Caki2 (cell line): ENCODE measurements at regions not wholly inside any gene's neighbourhood (a gene's known extent, or its start where the extent isn't known, plus 50 kb on each side); places are given as distances from the start of the nearest gene placed in this dataset.
"Not testable (repeated sequence)": the region's sequence is repeated elsewhere in the genome, so short reads cannot be mapped to it uniquely, and the experiment has no call there.

Experiments used
- DNase-seq: peaks from one replicate; pipeline ENCODE4 v3.0.0-alpha.2; 2015; ENCODE audit warnings: low read depth
- in situ Hi-C: cut with HindIII; loops from 2 replicates; pipeline ENCODE4 v1.10.0; 2016; ENCODE audit warnings: low sequenced_read_pairs, low pct_unique_long_range_greater_than_20kb, mixed read lengths

- in situ Hi-C loops: no loop called here
- no peak for DNase-seq
These were observed 80.8 kb downstream of the PLEKHG1 start for GRCh38 chr6:150680510-150680909.

GRCh38 chr6:150681578-150682395, 82.1 kb downstream of the PLEKHG1 start:
- no peak for DNase-seq
- in situ Hi-C loops: no loop called here

- no peak for DNase-seq
- in situ Hi-C loops: no loop called here
These were observed 83.6 kb downstream of the PLEKHG1 start for GRCh38 chr6:150683320-150683719.

- in situ Hi-C loops: no loop called here
- DNase-seq: no peak
These were observed 84.5 kb downstream of the PLEKHG1 start for GRCh38 chr6:150684161-150684560.

GRCh38 chr6:150684714-150685459, 85.2 kb downstream of the PLEKHG1 start:
- DNase-seq: no peak
- in situ Hi-C loops: no loop called here

- DNase-seq: peak; percentile 13
- in situ Hi-C loops: no loop called here
These were observed 86.2 kb downstream of the PLEKHG1 start for GRCh38 chr6:150685860-150686259.

GRCh38 chr6:150686566-150686965, 86.9 kb downstream of the PLEKHG1 start:
- in situ Hi-C loops: no loop called here
- no peak for DNase-seq

- DNase-seq: no peak
- in situ Hi-C loops: no loop called here
These were observed 87.8 kb downstream of the PLEKHG1 start for GRCh38 chr6:150687508-150687907.

GRCh38 chr6:150689900-150690590, 90.4 kb downstream of the PLEKHG1 start:
- in situ Hi-C loops: no loop called here

GRCh38 chr6:150690681-150691080, 91.0 kb downstream of the PLEKHG1 start:
- no peak for DNase-seq
- in situ Hi-C loops: no loop called here

More at GRCh38 chr6:150689900-150690590, 90.4 kb downstream of the PLEKHG1 start:
- DNase-seq: no peak

GRCh38 chr6:150691463-150691862, 91.8 kb downstream of the PLEKHG1 start:
- DNase-seq: no peak
- in situ Hi-C loops: no loop called here

- no peak for DNase-seq
- in situ Hi-C loops: no loop called here
These were observed 92.9 kb downstream of the PLEKHG1 start for GRCh38 chr6:150692604-150693003.

GRCh38 chr6:150694889-150695288, 95.2 kb downstream of the PLEKHG1 start:
- DNase-seq: no peak
- in situ Hi-C loops: no loop called here

GRCh38 chr6:150695652-150696051, 96.0 kb downstream of the PLEKHG1 start:
- no peak for DNase-seq
- in situ Hi-C loops: no loop called here

- no peak for DNase-seq
- in situ Hi-C loops: no loop called here
These were observed 96.5 kb downstream of the PLEKHG1 start for GRCh38 chr6:150696190-150696589.

- DNase-seq, in situ Hi-C loops: not testable (repeated sequence)
These were observed 97.2 kb downstream of the PLEKHG1 start for GRCh38 chr6:150696918-150697317.

GRCh38 chr6:150697515-150697914, 97.8 kb downstream of the PLEKHG1 start:
- no peak for DNase-seq
- in situ Hi-C loops: no loop called here

- in situ Hi-C loops: no loop called here
- no peak for DNase-seq
These were observed 98.7 kb downstream of the PLEKHG1 start for GRCh38 chr6:150698391-150698790.

GRCh38 chr6:150702675-150703074, 103.0 kb downstream of the PLEKHG1 start:
- in situ Hi-C loops: no loop called here
- no peak for DNase-seq
